HG02588 (cell line): ENCODE measurements at regions not wholly inside any gene's neighbourhood (a gene's known extent, or its start where the extent isn't known, plus 50 kb on each side); places are given as distances from the start of the nearest gene placed in this dataset.
"Not testable (repeated sequence)": the region's sequence is repeated elsewhere in the genome, so short reads cannot be mapped to it uniquely, and the experiment has no call there.

ENCODE experiments used
- ATAC-seq: cut with Tn5 transposase; IDR thresholded peaks from one replicate; pipeline ENCODE4 v1.9.1; 2021; ENCODE audit warnings: mild to moderate bottlenecking, moderate library complexity; ENCODE audit not compliant: unreplicated experiment

- not testable (repeated sequence) for ATAC-seq
Observed at GRCh38 chr13:21261487-21262216, 85.2 kb downstream of the MRPL57 start.

- not testable (repeated sequence) for ATAC-seq
Observed at GRCh38 chr13:21263909-21264308, 87.5 kb downstream of the MRPL57 start.

GRCh38 chr13:21268485-21268884 is 92.0 kb downstream of the MRPL57 start:
- not testable (repeated sequence) for ATAC-seq

- ATAC-seq: not testable (repeated sequence)
Observed at GRCh38 chr13:21272439-21272838, 96.0 kb downstream of the MRPL57 start.

GRCh38 chr13:21274457-21274856 is 98.0 kb downstream of the MRPL57 start:
- not testable (repeated sequence) for ATAC-seq

GRCh38 chr13:21282065-21282464 is 105.6 kb downstream of the MRPL57 start:
- no peak for ATAC-seq

GRCh38 chr13:21287331-21287907 is 111.0 kb downstream of the MRPL57 start:
- no peak for ATAC-seq

- ATAC-seq: no peak
Observed at GRCh38 chr13:21289475-21289874, 113.0 kb downstream of the MRPL57 start.

- ATAC-seq: not testable (repeated sequence)
Observed at GRCh38 chr13:21290442-21291002, 114.1 kb downstream of the MRPL57 start.

GRCh38 chr13:21291840-21292239 is 115.4 kb downstream of the MRPL57 start:
- ATAC-seq: no peak

GRCh38 chr13:21296991-21297390 is 120.5 kb downstream of the MRPL57 start:
- peak; percentile 36 for ATAC-seq

GRCh38 chr13:21297447-21297846 is 121.0 kb downstream of the MRPL57 start:
- ATAC-seq: no peak

GRCh38 chr13:21297914-21298831 is 121.7 kb downstream of the MRPL57 start:
- ATAC-seq: peak; percentile 93

GRCh38 chr13:21304256-21304655 is 127.8 kb downstream of the MRPL57 start:
- no peak for ATAC-seq

GRCh38 chr13:21306300-21307073 is 130.0 kb downstream of the MRPL57 start:
- not testable (repeated sequence) for ATAC-seq

- ATAC-seq: not testable (repeated sequence)
Observed at GRCh38 chr13:21307158-21307557, 130.7 kb downstream of the MRPL57 start.

GRCh38 chr13:21308906-21309305 is 132.4 kb downstream of the MRPL57 start:
- no peak for ATAC-seq

- no peak for ATAC-seq
Observed at GRCh38 chr13:21309542-21310172, 133.2 kb downstream of the MRPL57 start.

- no peak for ATAC-seq
Observed at GRCh38 chr13:21310220-21310619, 133.8 kb downstream of the MRPL57 start.

GRCh38 chr13:21314976-21315375 is 138.5 kb downstream of the MRPL57 start:
- ATAC-seq: not testable (repeated sequence)
